Muscle of leg (tissue), 3 donors: ENCODE measurements at regions not wholly inside any gene's neighbourhood (a gene's known extent, or its start where the extent isn't known, plus 50 kb on each side); places are given as distances from the start of the nearest gene placed in this dataset.

Source experiments
- DNase-seq: peaks from one replicate; pipeline ENCODE4 v3.0.0; 2013
- H3K27ac ChIP-seq: one replicate; pipeline ENCODE4 v1.5.1; 2013; ENCODE audit warnings: mild to moderate bottlenecking, low read length, control low read depth
- H3K27me3 ChIP-seq: one replicate; pipeline ENCODE4 v1.6.1; 2013; ENCODE audit warnings: low read length; ENCODE audit not compliant: control insufficient read depth, insufficient read depth
- H3K36me3 ChIP-seq: one replicate; pipeline ENCODE4 v1.6.1; 2013; ENCODE audit warnings: low read length; ENCODE audit not compliant: control insufficient read depth, insufficient read depth
- H3K4me1 ChIP-seq: one replicate; pipeline ENCODE4 v1.6.1; 2013; ENCODE audit warnings: low read length; ENCODE audit not compliant: control insufficient read depth, insufficient read depth
- H3K4me3 ChIP-seq: one replicate; pipeline ENCODE4 v1.5.1; 2013; ENCODE audit warnings: low read length, control low read depth
- H3K9me3 ChIP-seq: replicated peaks from 2 replicates; pipeline ENCODE4 v1.6.1; 2013; ENCODE audit warnings: low read depth, low read length; ENCODE audit not compliant: control insufficient read depth
- WGBS: methylation state at CpG from one replicate; pipeline ENCODE4 v1.1.5; 2013; ENCODE audit warnings: missing lambda C conversion rate; ENCODE audit not compliant: insufficient coverage; 5-methylcytosine and 5-hydroxymethylcytosine counted together

GRCh38 chr10:61138708-61139591 is 195.0 kb upstream of the RHOBTB1 start:
- no peak for DNase-seq
- Histone ChIP-seq H3K4me3 (no peak overlapping the region), H3K4me1 (peaks cover 2% of the 10 kb centered on the region), H3K36me3 (no peaks in the 10 kb centered on the region), H3K27ac (no peak overlapping the region), H3K27me3 (no peaks in the 10 kb centered on the region), H3K9me3 (peaks cover 3% of the 10 kb centered on the region)
- 70% methylated on average over 4 of the region's 5 CpGs for WGBS

DNA sequence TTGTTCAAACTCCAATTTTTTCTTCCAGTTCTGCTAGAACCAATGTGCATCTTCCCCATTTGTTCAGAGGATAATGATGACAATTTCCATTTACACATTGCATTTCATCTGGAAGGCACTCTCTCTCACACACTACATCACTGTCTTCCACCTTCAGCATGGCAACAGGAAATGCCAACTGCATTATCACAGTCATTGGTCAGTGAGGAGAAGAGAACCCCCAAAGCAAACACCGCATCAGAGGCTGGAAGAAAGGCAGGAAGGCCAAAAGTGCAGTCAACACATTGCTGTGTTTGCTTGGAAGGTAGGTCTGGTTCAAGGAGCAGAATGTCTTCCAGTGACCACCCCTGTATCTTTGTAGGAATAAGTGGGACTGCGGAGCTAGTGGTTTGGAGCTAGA is 192.2 kb upstream of the RHOBTB1 start:
- Histone ChIP-seq H3K27ac (no peak overlapping the region), H3K27me3 (no peaks in the 10 kb centered on the region), H3K9me3 (no peaks in the 10 kb centered on the region), H3K4me1 (peaks cover 2% of the 10 kb centered on the region), H3K4me3 (no peak overlapping the region), H3K36me3 (no peaks in the 10 kb centered on the region)
- DNase-seq = no peak
- WGBS = 89% methylated on average over 1 of the region's 2 CpGs

- no peak for DNase-seq
- no peak overlapping the region for H3K27ac ChIP-seq
- peaks cover 2% of the 10 kb centered on the region for H3K4me1 ChIP-seq
- no peaks in the 10 kb centered on the region for H3K27me3 ChIP-seq
- WGBS = 60% methylated on average over 1 of the region's 3 CpGs
- H3K36me3 ChIP-seq = no peaks in the 10 kb centered on the region
- no peaks in the 10 kb centered on the region for H3K9me3 ChIP-seq
- H3K4me3 ChIP-seq = no peak overlapping the region
Observed at GRCh38 chr10:61135276-61135721, 191.3 kb upstream of the RHOBTB1 start.

DNA sequence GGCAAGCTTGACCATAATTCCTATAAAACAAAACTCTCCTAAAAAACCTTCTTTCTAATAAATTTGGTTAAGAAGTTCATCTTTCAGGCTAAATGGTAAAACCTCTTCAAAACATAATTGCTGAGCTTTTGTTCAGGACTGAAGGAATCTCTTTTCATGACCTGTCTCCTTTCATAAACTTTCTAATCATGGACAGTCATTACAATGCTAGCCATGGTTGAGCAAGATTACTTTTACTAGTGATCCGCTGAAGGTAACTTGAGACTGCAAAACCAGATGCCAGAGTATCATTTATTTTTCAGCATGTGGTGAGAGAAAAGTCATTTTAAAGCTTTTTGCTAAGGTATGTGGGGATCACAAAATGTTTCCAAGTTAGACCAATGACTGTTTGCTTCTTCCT is 186.4 kb upstream of the RHOBTB1 start:
- no CpG with 5 or more reads among the region's 1 CpG for WGBS
- DNase-seq = no peak
- Histone ChIP-seq H3K4me3 (no peak overlapping the region), H3K4me1 (no peaks in the 10 kb centered on the region), H3K9me3 (no peaks in the 10 kb centered on the region), H3K27me3 (no peaks in the 10 kb centered on the region), H3K36me3 (no peaks in the 10 kb centered on the region), H3K27ac (no peak overlapping the region)

GRCh38 chr10:61128196-61128595 is 184.2 kb upstream of the RHOBTB1 start:
- no peak for DNase-seq
- Histone ChIP-seq H3K36me3 (no peaks in the 10 kb centered on the region), H3K4me1 (no peaks in the 10 kb centered on the region), H3K9me3 (no peaks in the 10 kb centered on the region), H3K27ac (no peak overlapping the region), H3K27me3 (no peaks in the 10 kb centered on the region), H3K4me3 (no peak overlapping the region)

GRCh38 chr10:61125560-61126170 is 181.7 kb upstream of the RHOBTB1 start:
- DNase-seq = no peak
- WGBS = no CpG with 5 or more reads among the region's 3 CpGs
- Histone ChIP-seq H3K9me3 (no peaks in the 10 kb centered on the region), H3K4me1 (no peaks in the 10 kb centered on the region), H3K27me3 (no peaks in the 10 kb centered on the region), H3K27ac (no peak overlapping the region), H3K4me3 (no peak overlapping the region), H3K36me3 (no peaks in the 10 kb centered on the region)

GRCh38 chr10:61124756-61125530 is 181.0 kb upstream of the RHOBTB1 start:
- 100% methylated on average over 1 of the region's 6 CpGs for WGBS
- Histone ChIP-seq H3K9me3 (no peaks in the 10 kb centered on the region), H3K27ac (no peak overlapping the region), H3K36me3 (no peaks in the 10 kb centered on the region), H3K4me1 (no peaks in the 10 kb centered on the region), H3K27me3 (no peaks in the 10 kb centered on the region), H3K4me3 (no peak overlapping the region)
- no peak for DNase-seq

GRCh38 chr10:61120805-61121204 is 176.8 kb upstream of the RHOBTB1 start:
- no peaks in the 10 kb centered on the region for H3K9me3 ChIP-seq
- no peak for DNase-seq
- no peak overlapping the region for H3K4me3 ChIP-seq
- H3K4me1 ChIP-seq = no peaks in the 10 kb centered on the region
- no CpG with 5 or more reads among the region's 2 CpGs for WGBS
- no peaks in the 10 kb centered on the region for H3K27me3 ChIP-seq
- H3K27ac ChIP-seq = no peak overlapping the region
- H3K36me3 ChIP-seq = no peaks in the 10 kb centered on the region

DNA sequence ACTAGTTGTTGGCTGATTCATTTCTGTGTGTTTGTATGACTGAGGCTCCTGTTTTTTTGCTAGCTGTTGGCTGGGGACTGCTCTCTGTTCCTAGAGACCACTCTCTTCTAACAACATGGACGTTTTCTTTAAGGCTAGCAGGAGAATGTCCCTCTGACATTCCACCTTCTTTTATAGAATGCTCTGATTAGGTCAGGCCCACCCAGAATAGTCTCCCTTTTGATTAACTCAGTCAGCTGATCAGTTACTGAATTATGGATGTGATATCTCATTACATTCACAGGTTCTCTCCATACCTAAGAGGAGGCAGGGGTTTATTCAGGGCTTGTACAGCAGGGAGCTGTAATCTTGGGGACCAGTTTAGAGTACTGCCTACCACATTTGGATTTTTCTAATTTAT is 175.6 kb upstream of the RHOBTB1 start:
- H3K27me3 ChIP-seq = no peaks in the 10 kb centered on the region
- no CpG with 5 or more reads among the region's 1 CpG for WGBS
- H3K4me1 ChIP-seq = no peaks in the 10 kb centered on the region

GRCh38 chr10:61115897-61116296 is 171.9 kb upstream of the RHOBTB1 start:
- H3K9me3 ChIP-seq = no peaks in the 10 kb centered on the region
- no peaks in the 10 kb centered on the region for H3K4me1 ChIP-seq
- H3K4me3 ChIP-seq = no peak overlapping the region

More for the DNA sequence above, 175.6 kb upstream of the RHOBTB1 start:
- no peak for DNase-seq
- Histone ChIP-seq H3K9me3 (no peaks in the 10 kb centered on the region), H3K36me3 (no peaks in the 10 kb centered on the region), H3K27ac (no peak overlapping the region), H3K4me3 (no peak overlapping the region)

More at GRCh38 chr10:61115897-61116296, 171.9 kb upstream of the RHOBTB1 start:
- Histone ChIP-seq H3K27me3 (no peaks in the 10 kb centered on the region), H3K36me3 (no peaks in the 10 kb centered on the region), H3K27ac (no peak overlapping the region)
- DNase-seq = no peak
